GM19238 (cell line): ENCODE measurements at regions not wholly inside any gene's neighbourhood (a gene's known extent, or its start where the extent isn't known, plus 50 kb on each side); places are given as distances from the start of the nearest gene placed in this dataset.

Experiments
- DNase-seq: peaks from one replicate; pipeline ENCODE4 v3.0.0; 2011; ENCODE audit warnings: low spot score; ENCODE audit not compliant: insufficient read length

- DNase-seq = no peak
These were observed 105.2 kb downstream of the FAS start for GRCh38 chr10:89095701-89096391.

GRCh38 chr10:89093728-89094127 lies 103.1 kb downstream of the FAS start:
- no peak for DNase-seq

- no peak for DNase-seq
These were observed 102.4 kb downstream of the FAS start for GRCh38 chr10:89092981-89093380.

GRCh38 chr10:89092439-89092838 lies 101.8 kb downstream of the FAS start:
- no peak for DNase-seq

- DNase-seq = no peak
These were observed 100.9 kb downstream of the FAS start for GRCh38 chr10:89091496-89091895.

- no peak for DNase-seq
These were observed 100.3 kb downstream of the FAS start for GRCh38 chr10:89090756-89091445.

- no peak for DNase-seq
These were observed 96.4 kb downstream of the FAS start for GRCh38 chr10:89086801-89087521.

GRCh38 chr10:89085153-89085552 lies 94.6 kb downstream of the FAS start:
- DNase-seq = no peak

GRCh38 chr10:89082086-89082485 lies 91.5 kb downstream of the FAS start:
- no peak for DNase-seq

GRCh38 chr10:89080660-89081059 lies 90.1 kb downstream of the FAS start:
- DNase-seq = no peak

GRCh38 chr10:89079961-89080360 lies 89.4 kb downstream of the FAS start:
- DNase-seq = no peak

- no peak for DNase-seq
These were observed 88.4 kb downstream of the FAS start for GRCh38 chr10:89078724-89079672.

- no peak for DNase-seq
These were observed 85.5 kb downstream of the FAS start for GRCh38 chr10:89076120-89076519.

GRCh38 chr10:89075631-89076030 lies 85.0 kb downstream of the FAS start:
- no peak for DNase-seq

GRCh38 chr10:89074120-89074519 lies 83.5 kb downstream of the FAS start:
- no peak for DNase-seq

GRCh38 chr10:89073719-89074118 lies 83.1 kb downstream of the FAS start:
- no peak for DNase-seq

- DNase-seq = no peak
These were observed 79.0 kb downstream of the FAS start for GRCh38 chr10:89069589-89069988.
